SK-N-SH (cell line): ENCODE measurements at regions not wholly inside any gene's neighbourhood (a gene's known extent, or its start where the extent isn't known, plus 50 kb on each side); places are given as distances from the start of the nearest gene placed in this dataset.

Experiments
- CTCF ChIA-PET: fragments of 300-600, 350-600 bp; formaldehyde crosslinking; extraction: SDS; loops from one replicate; lab custom pipeline; 2021; lab: Yijun Ruan, JAX
- POLR2A ChIA-PET: fragments of 350-600 bp; sonication (Branson Sonifier 250); formaldehyde crosslinking; extraction: SDS; loops from one replicate; lab custom pipeline; 2020; ENCODE audit warnings: antibody characterized with exemption, inconsistent platforms; lab: Yijun Ruan, JAX
- DNase-seq: peaks from one replicate; pipeline ENCODE4 v3.0.0; 2012
- H2AFZ ChIP-seq: fragments of 200-600 bp; sonication (generic); 2 replicates; pipeline ENCODE4 v1.8.1; 2016; ENCODE audit warnings: antibody characterized with exemption, mild to moderate bottlenecking, low read depth
- H3F3A ChIP-seq: fragments of 200-600 bp; sonication (generic); replicated peaks from 2 replicates; pipeline ENCODE3; 2016; ENCODE audit warnings: antibody characterized with exemption, mild to moderate bottlenecking; ENCODE audit not compliant: insufficient read depth
- H3K27ac ChIP-seq, 2 experiments: fragments of 200-500 bp in 1 of 2; fragments of 200-600 bp in 1 of 2; sonication (Bioruptor generic) in 1 of 2; sonication (generic), shearing (Covaris generic) in 1 of 2; 2 replicates each; pipeline versions ENCODE4 v1.5.1 to v1.6.1; 2014 to 2016; ENCODE audit warnings: low read depth in 2 of 2, inconsistent platforms in 1 of 2, low read length in 1 of 2, mild to moderate bottlenecking in 1 of 2, mixed read lengths in 1 of 2
- H3K27me3 ChIP-seq: fragments of 200-600 bp; sonication (generic), shearing (Covaris generic); 2 replicates; pipeline ENCODE4 v1.6.1; 2016; ENCODE audit warnings: mixed run types; ENCODE audit not compliant: insufficient read depth
- H3K36me3 ChIP-seq, 2 experiments: fragments of 200-500 bp in 1 of 2; fragments of 200-600 bp in 1 of 2; sonication (Bioruptor generic) in 1 of 2; sonication (generic) in 1 of 2; replicated peaks in 1 of 2; 2 replicates each; pipeline versions ENCODE3 to v1.5.1; 2014 to 2016; ENCODE audit warnings: low read length in 1 of 2, mild to moderate bottlenecking in 1 of 2; ENCODE audit not compliant: insufficient read depth in 2 of 2, control insufficient read depth in 1 of 2
- H3K4me1 ChIP-seq, 2 experiments: fragments of 200-500 bp in 1 of 2; fragments of 200-600 bp in 1 of 2; sonication (Bioruptor generic) in 1 of 2; sonication (generic), shearing (Covaris generic) in 1 of 2; 2 replicates each; pipeline versions ENCODE4 v1.5.1 to v1.6.1; 2014 to 2016; ENCODE audit warnings: low read depth in 1 of 2, low read length in 1 of 2, mixed run types in 1 of 2; ENCODE audit not compliant: insufficient read depth in 2 of 2, control insufficient read depth in 1 of 2
- H3K4me2 ChIP-seq: fragments of 200-600 bp; sonication (generic), shearing (Covaris generic); 2 replicates; pipeline ENCODE4 v1.6.1; 2017; ENCODE audit warnings: mixed run types
- H3K4me3 ChIP-seq, 2 experiments: fragments of 200-500 bp in 1 of 2; fragments of 200-600 bp in 1 of 2; sonication (Bioruptor generic) in 1 of 2; sonication (generic), shearing (Covaris generic) in 1 of 2; 2 replicates each; pipeline versions ENCODE4 v1.5.1 to v1.8.1; 2014 to 2016; ENCODE audit warnings: low read depth in 2 of 2, inconsistent platforms in 1 of 2, low read length in 1 of 2, mild to moderate bottlenecking in 1 of 2, mixed read lengths in 1 of 2, moderate library complexity in 1 of 2
- H3K79me2 ChIP-seq: fragments of 200-600 bp; sonication (generic); 2 replicates; pipeline ENCODE4 v1.8.1; 2017; ENCODE audit warnings: mild to moderate bottlenecking; ENCODE audit not compliant: insufficient read depth
- H3K9ac ChIP-seq: fragments of 200-600 bp; sonication (generic); 2 replicates; pipeline ENCODE4 v1.6.1; 2017; ENCODE audit warnings: mixed run types
- H3K9me2 ChIP-seq: fragments of 200-600 bp; sonication (generic); 2 replicates; pipeline ENCODE4 v1.6.1; 2017; ENCODE audit warnings: mixed run types
- H3K9me3 ChIP-seq: fragments of 200-600 bp; sonication (generic); 2 replicates; pipeline ENCODE4 v1.6.1; 2017; ENCODE audit warnings: mixed run types, mild to moderate bottlenecking, moderate library complexity
- H4K20me1 ChIP-seq: fragments of 200-600 bp; sonication (generic); 2 replicates; pipeline ENCODE4 v1.6.1; 2017; ENCODE audit warnings: mild to moderate bottlenecking, mixed run types; ENCODE audit not compliant: insufficient read depth
- CHD2 ChIP-seq: fragments of 150-350 bp; IDR thresholded peaks from 2 replicates; pipeline ENCODE4 v1.6.1; 2018; ENCODE audit warnings: low read length; ENCODE audit not compliant: partially characterized antibody
- EP300 ChIP-seq, 2 experiments: IDR thresholded peaks; 2 replicates each; pipeline versions ENCODE4 v1.4.0 to v1.6.1; 2012; ENCODE audit warnings: borderline replicate concordance in 1 of 2, low read depth in 1 of 2, low read length in 1 of 2
- EZH2phosphoT487 ChIP-seq: fragments of 200-600 bp; sonication (generic); IDR thresholded peaks from 2 replicates; pipeline ENCODE4 v1.6.1; 2017; ENCODE audit warnings: low read depth, mixed run types, mild to moderate bottlenecking, antibody characterized with exemption, moderate library complexity, borderline replicate concordance
- GATA2 ChIP-seq: sonication (generic); formaldehyde crosslinking; IDR thresholded peaks from 2 replicates; pipeline ENCODE4 v1.5.0; 2020; ENCODE audit warnings: mild to moderate bottlenecking, missing genetic modification reagents
- MEF2A ChIP-seq: IDR thresholded peaks from 2 replicates; pipeline ENCODE4 v1.4.0; 2012; ENCODE audit warnings: low read depth, borderline replicate concordance
- MXI1 ChIP-seq: IDR thresholded peaks from 2 replicates; pipeline ENCODE4 v1.6.1; 2012; ENCODE audit warnings: mild to moderate bottlenecking, low read depth, low read length, improper control_type of control experiment
- NFIC ChIP-seq: IDR thresholded peaks from 2 replicates; pipeline ENCODE4 v1.4.0; 2012; ENCODE audit warnings: borderline replicate concordance
- NRF1 ChIP-seq: IDR thresholded peaks from 2 replicates; pipeline ENCODE4 v1.6.1; 2012; ENCODE audit warnings: low read depth, mild to moderate bottlenecking, low read length
- RCOR1 ChIP-seq: fragments of 150-350 bp; IDR thresholded peaks from 2 replicates; pipeline ENCODE4 v1.6.1; 2017; ENCODE audit warnings: antibody characterized with exemption, low read length
- RFX5 ChIP-seq: IDR thresholded peaks from 2 replicates; pipeline ENCODE4 v1.6.1; 2012; ENCODE audit warnings: mild to moderate bottlenecking, improper control_type of control experiment, low read length
- RXRA ChIP-seq: IDR thresholded peaks from 2 replicates; pipeline ENCODE4 v1.4.0; 2012; ENCODE audit warnings: low read depth, mild to moderate bottlenecking, borderline replicate concordance
- WGBS: methylation state at CpG from one replicate; pipeline ENCODE4 v1.1.6; 2017; ENCODE audit warnings: low lambda C conversion rate; 5-methylcytosine and 5-hydroxymethylcytosine counted together
- TF ChIP-seq, protein P1 (sequence below): fragments of 150-350 bp; IDR thresholded peaks from 2 replicates; pipeline ENCODE4 v1.6.1; 2017; ENCODE audit warnings: antibody characterized with exemption, low read length, low read depth, borderline replicate concordance
- TF ChIP-seq, protein P2 (sequence below): IDR thresholded peaks from 2 replicates; pipeline ENCODE4; 2012
- TF ChIP-seq, protein P3 (sequence below): fragments of 150-350 bp; IDR thresholded peaks from 2 replicates; pipeline ENCODE4 v1.6.1; 2016; ENCODE audit warnings: mild to moderate bottlenecking, low read depth, low read length
- TF ChIP-seq, protein P4 (sequence below): IDR thresholded peaks from 2 replicates; pipeline ENCODE4 v1.4.0; 2012; ENCODE audit warnings: low read depth, borderline replicate concordance
- TF ChIP-seq, protein P5 (sequence below): fragments of 200-600 bp; sonication (generic); IDR thresholded peaks from 2 replicates; pipeline ENCODE4 v1.6.1; 2017; ENCODE audit warnings: antibody characterized with exemption, mild to moderate bottlenecking, moderate library complexity

DNA sequence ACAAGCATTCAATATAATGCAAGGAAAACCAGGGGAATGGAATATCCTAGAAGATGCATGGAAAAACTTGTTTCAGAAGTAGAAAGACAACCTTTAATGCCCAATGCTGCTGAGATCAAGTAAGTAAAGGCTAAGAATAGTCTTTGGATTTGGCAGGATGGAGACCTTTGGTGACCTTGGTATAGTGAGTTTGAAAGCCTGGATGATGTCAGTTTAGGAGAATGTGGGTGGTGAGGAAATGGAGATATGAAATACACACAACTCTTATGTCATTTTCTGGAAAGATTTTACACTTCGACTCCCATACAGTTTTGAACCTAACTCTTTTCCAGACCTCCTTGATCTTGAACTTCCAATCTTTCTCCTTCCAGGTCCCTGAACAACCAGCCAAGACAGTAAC lies 185.7 kb downstream of the TFEC start:
- no peak overlapping the region for H3K9ac ChIP-seq
- no peaks in the 10 kb centered on the region for H3K4me1 ChIP-seq
- H3K36me3 ChIP-seq = no peaks in the 10 kb centered on the region
- H3K4me2 ChIP-seq = no peak overlapping the region
- H3K27me3 ChIP-seq = peaks cover 14% of the 10 kb centered on the region; the same call in 1 of the 2 replicates
- no peaks in the 10 kb centered on the region for H3F3A ChIP-seq
- H3K79me2 ChIP-seq = no peaks in the 10 kb centered on the region
- peaks cover 3% of the 10 kb centered on the region; the same call in 1 of the 2 replicates for H3K9me2 ChIP-seq
- TF ChIP-seq, protein P1, sequence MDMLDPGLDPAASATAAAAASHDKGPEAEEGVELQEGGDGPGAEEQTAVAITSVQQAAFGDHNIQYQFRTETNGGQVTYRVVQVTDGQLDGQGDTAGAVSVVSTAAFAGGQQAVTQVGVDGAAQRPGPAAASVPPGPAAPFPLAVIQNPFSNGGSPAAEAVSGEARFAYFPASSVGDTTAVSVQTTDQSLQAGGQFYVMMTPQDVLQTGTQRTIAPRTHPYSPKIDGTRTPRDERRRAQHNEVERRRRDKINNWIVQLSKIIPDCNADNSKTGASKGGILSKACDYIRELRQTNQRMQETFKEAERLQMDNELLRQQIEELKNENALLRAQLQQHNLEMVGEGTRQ = no peak
- TF ChIP-seq RFX5 (no peak), CHD2 (no peak), NFIC (no peak)
- TF ChIP-seq, protein P2, sequence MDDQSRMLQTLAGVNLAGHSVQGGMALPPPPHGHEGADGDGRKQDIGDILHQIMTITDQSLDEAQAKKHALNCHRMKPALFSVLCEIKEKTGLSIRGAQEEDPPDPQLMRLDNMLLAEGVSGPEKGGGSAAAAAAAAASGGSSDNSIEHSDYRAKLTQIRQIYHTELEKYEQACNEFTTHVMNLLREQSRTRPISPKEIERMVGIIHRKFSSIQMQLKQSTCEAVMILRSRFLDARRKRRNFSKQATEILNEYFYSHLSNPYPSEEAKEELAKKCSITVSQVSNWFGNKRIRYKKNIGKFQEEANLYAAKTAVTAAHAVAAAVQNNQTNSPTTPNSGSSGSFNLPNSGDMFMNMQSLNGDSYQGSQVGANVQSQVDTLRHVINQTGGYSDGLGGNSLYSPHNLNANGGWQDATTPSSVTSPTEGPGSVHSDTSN = no peak
- TF ChIP-seq, all 33 proteins: peak for 0
- H4K20me1 ChIP-seq = no peaks in the 10 kb centered on the region
- no peak overlapping the region for H2AFZ ChIP-seq
- no peak overlapping the region for H3K4me3 ChIP-seq
- 3% methylated on average over 1 of the region's 1 CpG for WGBS
- ChIA-PET CTCF (no interaction called here), POLR2A (no interaction called here)
- no peaks in the 10 kb centered on the region for H3K9me3 ChIP-seq
- DNase-seq = no peak
- no peak overlapping the region for H3K27ac ChIP-seq

DNA sequence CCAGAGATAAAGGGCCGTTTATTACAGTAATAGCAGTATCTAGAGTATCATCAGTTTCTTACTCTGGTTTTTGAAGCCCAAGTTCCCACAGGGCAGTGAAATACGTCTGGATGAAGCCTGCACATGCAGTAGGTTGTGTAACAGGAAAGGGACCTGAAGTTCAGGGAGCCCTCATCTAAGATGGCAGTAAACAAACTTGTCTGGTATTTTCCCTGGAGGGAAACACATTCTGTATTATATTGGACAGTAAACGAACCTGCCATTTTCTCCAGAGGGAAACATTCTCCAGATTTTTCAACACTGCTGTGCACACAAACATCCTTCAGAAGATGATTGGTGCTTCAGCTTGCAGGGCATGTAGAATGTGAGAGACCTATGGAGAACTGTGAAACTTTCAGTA lies 189.9 kb downstream of the TFEC start:
- no peaks in the 10 kb centered on the region for H4K20me1 ChIP-seq
- H3F3A ChIP-seq = no peaks in the 10 kb centered on the region
- H3K9ac ChIP-seq = no peak overlapping the region
- no peak overlapping the region for H3K4me2 ChIP-seq
- no peak overlapping the region for H3K4me3 ChIP-seq
- H3K9me3 ChIP-seq = no peaks in the 10 kb centered on the region
- ChIA-PET CTCF (no interaction called here), POLR2A (no interaction called here)
- H3K36me3 ChIP-seq = no peaks in the 10 kb centered on the region
- peaks cover 14% of the 10 kb centered on the region; the same call in 1 of the 2 replicates for H3K27me3 ChIP-seq
- H3K27ac ChIP-seq = no peak overlapping the region
- no peaks in the 10 kb centered on the region for H3K4me1 ChIP-seq
- no peak overlapping the region for H2AFZ ChIP-seq
- DNase-seq = no peak
- no peaks in the 10 kb centered on the region for H3K79me2 ChIP-seq
- 0% methylated on average over 3 of the region's 3 CpGs for WGBS
- H3K9me2 ChIP-seq = peaks cover 3% of the 10 kb centered on the region; the same call in 1 of the 2 replicates
- TF ChIP-seq RFX5 = no peak
- no peak for TF ChIP-seq RXRA
- TF ChIP-seq EZH2phosphoT487 = no peak
- TF ChIP-seq MXI1 = no peak
- no peak for TF ChIP-seq CHD2
- TF ChIP-seq, protein P3, sequence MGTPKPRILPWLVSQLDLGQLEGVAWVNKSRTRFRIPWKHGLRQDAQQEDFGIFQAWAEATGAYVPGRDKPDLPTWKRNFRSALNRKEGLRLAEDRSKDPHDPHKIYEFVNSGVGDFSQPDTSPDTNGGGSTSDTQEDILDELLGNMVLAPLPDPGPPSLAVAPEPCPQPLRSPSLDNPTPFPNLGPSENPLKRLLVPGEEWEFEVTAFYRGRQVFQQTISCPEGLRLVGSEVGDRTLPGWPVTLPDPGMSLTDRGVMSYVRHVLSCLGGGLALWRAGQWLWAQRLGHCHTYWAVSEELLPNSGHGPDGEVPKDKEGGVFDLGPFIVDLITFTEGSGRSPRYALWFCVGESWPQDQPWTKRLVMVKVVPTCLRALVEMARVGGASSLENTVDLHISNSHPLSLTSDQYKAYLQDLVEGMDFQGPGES = no peak
- no peak for TF ChIP-seq NRF1
- TF ChIP-seq GATA2 (CRISPR knock-in tag) = no peak
- TF ChIP-seq, protein P4, sequence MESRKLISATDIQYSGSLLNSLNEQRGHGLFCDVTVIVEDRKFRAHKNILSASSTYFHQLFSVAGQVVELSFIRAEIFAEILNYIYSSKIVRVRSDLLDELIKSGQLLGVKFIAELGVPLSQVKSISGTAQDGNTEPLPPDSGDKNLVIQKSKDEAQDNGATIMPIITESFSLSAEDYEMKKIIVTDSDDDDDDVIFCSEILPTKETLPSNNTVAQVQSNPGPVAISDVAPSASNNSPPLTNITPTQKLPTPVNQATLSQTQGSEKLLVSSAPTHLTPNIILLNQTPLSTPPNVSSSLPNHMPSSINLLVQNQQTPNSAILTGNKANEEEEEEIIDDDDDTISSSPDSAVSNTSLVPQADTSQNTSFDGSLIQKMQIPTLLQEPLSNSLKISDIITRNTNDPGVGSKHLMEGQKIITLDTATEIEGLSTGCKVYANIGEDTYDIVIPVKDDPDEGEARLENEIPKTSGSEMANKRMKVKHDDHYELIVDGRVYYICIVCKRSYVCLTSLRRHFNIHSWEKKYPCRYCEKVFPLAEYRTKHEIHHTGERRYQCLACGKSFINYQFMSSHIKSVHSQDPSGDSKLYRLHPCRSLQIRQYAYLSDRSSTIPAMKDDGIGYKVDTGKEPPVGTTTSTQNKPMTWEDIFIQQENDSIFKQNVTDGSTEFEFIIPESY = no peak
- no peak for TF ChIP-seq MEF2A
- no peak for TF ChIP-seq RCOR1
- no peak for TF ChIP-seq EP300 (IDR thresholded peaks at IDR 0.05; ENCODE audit: borderline replicate concordance in 1 of 2, low read depth in 1 of 2, low read length in 1 of 2)
- TF ChIP-seq, protein P1 = no peak
- TF ChIP-seq, protein P5, sequence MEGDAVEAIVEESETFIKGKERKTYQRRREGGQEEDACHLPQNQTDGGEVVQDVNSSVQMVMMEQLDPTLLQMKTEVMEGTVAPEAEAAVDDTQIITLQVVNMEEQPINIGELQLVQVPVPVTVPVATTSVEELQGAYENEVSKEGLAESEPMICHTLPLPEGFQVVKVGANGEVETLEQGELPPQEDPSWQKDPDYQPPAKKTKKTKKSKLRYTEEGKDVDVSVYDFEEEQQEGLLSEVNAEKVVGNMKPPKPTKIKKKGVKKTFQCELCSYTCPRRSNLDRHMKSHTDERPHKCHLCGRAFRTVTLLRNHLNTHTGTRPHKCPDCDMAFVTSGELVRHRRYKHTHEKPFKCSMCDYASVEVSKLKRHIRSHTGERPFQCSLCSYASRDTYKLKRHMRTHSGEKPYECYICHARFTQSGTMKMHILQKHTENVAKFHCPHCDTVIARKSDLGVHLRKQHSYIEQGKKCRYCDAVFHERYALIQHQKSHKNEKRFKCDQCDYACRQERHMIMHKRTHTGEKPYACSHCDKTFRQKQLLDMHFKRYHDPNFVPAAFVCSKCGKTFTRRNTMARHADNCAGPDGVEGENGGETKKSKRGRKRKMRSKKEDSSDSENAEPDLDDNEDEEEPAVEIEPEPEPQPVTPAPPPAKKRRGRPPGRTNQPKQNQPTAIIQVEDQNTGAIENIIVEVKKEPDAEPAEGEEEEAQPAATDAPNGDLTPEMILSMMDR = no peak
